ENCODE measurements at regions not wholly inside any gene's neighbourhood (a gene's known extent, or its start where the extent isn't known, plus 50 kb on each side); places are given as distances from the start of the nearest gene placed in this dataset.

DNA sequence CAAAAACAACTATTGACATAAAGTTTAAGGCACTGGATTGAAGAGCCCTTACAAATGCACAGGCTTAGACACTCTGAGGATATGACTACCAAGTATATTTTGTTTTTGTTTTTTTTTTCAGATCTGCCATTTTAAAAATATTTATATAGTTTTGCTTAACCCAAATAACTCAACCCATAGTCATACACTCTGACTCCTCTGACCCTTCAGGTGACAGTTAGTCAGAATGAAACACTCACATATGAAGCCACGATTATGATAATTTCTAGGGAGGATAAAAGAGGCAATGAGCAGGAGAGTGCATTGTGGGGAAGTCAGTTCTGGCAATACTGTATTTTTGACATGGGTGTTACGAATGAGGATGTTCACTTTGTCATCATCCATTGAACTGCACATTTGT is 774.7 kb downstream of the MECOM start:
- H3K9me3 ChIP-seq (replicated peaks; ENCODE audit: low read length): no peaks in the 10 kb centered on the region
- H3K4me3 ChIP-seq (ENCODE audit: low read length): no peak overlapping the region
- no peaks in the 10 kb centered on the region for H3K36me3 ChIP-seq (ENCODE audit: insufficient read depth, low read length)
- H3K27me3 ChIP-seq (ENCODE audit: control insufficient read depth, insufficient read depth, low read length): no peaks in the 10 kb centered on the region
- peaks cover 27% of the 10 kb centered on the region for H3K4me1 ChIP-seq (ENCODE audit: control insufficient read depth, insufficient read depth, low read length)
- H3K9ac ChIP-seq (ENCODE audit: low read depth, low read length): no peak overlapping the region
- H3K4me2 ChIP-seq (ENCODE audit: low read length): no peak overlapping the region

DNA sequence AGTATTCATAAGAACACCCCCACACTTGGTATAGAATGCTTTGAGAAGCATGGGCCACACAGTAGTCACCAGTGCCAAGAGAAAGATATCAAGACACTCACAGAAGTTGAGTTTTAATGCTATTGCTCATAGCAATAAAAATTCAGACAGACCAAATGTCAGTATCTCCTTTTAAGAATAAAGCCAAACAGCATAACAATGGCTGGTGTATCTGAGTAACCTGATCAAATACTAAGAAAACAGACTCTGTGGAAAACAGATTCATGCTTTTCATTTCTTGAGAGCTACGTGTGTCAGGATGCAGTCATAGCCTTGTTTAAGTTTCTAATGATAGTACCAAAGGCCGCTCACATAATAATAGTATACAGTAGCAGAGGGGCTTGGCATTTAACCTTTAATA is 778.5 kb downstream of the MECOM start:
- Histone ChIP-seq H3K27me3 (ENCODE audit: control insufficient read depth, insufficient read depth, low read length) (no peaks in the 10 kb centered on the region), H3K4me2 (ENCODE audit: low read length) (peak overlapping the region; percentile 67), H3K9ac (ENCODE audit: low read depth, low read length) (peak overlapping the region; percentile 54), H3K4me3 (ENCODE audit: low read length) (peak overlapping the region; percentile 25), H3K9me3 (replicated peaks; ENCODE audit: low read length) (no peaks in the 10 kb centered on the region), H3K4me1 (ENCODE audit: control insufficient read depth, insufficient read depth, low read length) (peaks cover 41% of the 10 kb centered on the region), H3K36me3 (ENCODE audit: insufficient read depth, low read length) (no peaks in the 10 kb centered on the region)

DNA sequence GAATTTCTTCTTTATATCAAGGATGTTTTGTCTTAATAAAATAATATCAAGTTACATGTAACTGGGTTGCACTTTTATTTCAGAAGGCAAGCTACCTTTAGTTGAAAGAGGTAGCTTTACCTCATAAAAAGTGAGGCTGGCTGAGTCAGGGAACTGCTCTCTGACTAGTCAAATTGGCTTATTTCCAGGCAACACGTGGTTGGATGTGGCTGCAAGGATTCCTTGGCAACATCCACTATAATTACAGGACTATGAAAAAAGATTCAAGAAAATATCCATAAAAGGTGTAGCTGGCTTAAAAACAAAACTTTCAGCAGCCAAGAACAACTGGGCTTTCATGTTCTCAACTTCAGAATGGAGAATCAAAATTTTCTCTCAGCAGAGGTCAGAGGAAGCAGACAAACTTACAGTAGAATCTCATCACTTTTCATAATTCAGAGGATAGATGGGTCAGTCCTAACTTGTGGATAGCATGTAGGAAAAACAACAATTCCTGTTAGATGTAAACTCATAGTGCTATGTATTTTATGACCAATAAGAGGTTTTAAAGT is 779.1 kb downstream of the MECOM start:
- Histone ChIP-seq H3K4me3 (ENCODE audit: low read length) (peak overlapping the region; percentile 25), H3K27me3 (ENCODE audit: control insufficient read depth, insufficient read depth, low read length) (no peaks in the 10 kb centered on the region), H3K9me3 (replicated peaks; ENCODE audit: low read length) (no peaks in the 10 kb centered on the region), H3K36me3 (ENCODE audit: insufficient read depth, low read length) (no peaks in the 10 kb centered on the region), H3K4me1 (ENCODE audit: control insufficient read depth, insufficient read depth, low read length) (peaks cover 41% of the 10 kb centered on the region), H3K4me2 (ENCODE audit: low read length) (peak overlapping the region; percentile 67), H3K9ac (ENCODE audit: low read depth, low read length) (peak overlapping the region; percentile 54)

DNA sequence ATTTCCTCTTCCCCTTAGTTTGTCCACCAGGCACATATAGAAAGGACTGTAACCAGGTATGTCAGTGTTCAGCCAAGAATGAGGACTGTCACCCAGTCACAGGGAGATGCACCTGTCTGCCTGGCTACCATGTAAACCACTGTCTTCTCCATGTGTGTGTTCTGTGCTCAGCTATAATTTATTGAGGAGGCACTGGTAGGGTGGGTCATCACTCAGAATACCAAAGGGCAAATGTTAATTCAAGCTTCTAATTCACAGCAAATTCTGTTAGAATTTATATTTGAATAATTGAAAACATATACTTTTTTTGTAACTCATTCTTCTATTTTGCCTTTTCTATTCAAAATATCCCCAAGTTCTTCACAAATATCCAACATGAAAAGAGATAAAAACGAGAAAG is 780.4 kb downstream of the MECOM start:
- Histone ChIP-seq H3K9ac (ENCODE audit: low read depth, low read length) (no peak overlapping the region), H3K27me3 (ENCODE audit: control insufficient read depth, insufficient read depth, low read length) (no peaks in the 10 kb centered on the region), H3K4me1 (ENCODE audit: control insufficient read depth, insufficient read depth, low read length) (peaks cover 42% of the 10 kb centered on the region), H3K4me2 (ENCODE audit: low read length) (no peak overlapping the region), H3K36me3 (ENCODE audit: insufficient read depth, low read length) (no peaks in the 10 kb centered on the region), H3K9me3 (replicated peaks; ENCODE audit: low read length) (no peaks in the 10 kb centered on the region), H3K4me3 (ENCODE audit: low read length) (no peak overlapping the region)

DNA sequence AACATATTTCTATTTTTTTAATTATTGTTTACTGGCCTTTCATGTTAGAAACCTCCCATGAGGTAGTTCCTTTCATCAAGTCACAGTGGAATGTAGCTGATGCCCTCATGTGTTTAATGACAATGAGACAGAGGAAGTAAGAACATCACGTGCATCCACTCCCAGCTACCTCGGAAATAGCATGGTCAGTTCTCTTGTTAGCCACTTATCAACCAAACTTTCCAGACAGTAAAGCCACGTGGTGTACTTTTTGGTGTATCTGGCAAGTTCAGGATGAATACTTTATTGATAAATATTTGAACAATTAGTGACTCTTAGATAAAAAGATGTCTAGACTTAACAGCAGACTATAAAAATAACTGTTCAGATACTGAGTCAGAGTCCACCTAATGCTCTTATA is 781.7 kb downstream of the MECOM start:
- no peak overlapping the region for H3K4me3 ChIP-seq (ENCODE audit: low read length)
- H3K4me1 ChIP-seq (ENCODE audit: control insufficient read depth, insufficient read depth, low read length): peaks cover 43% of the 10 kb centered on the region
- H3K27me3 ChIP-seq (ENCODE audit: control insufficient read depth, insufficient read depth, low read length): no peaks in the 10 kb centered on the region
- H3K9me3 ChIP-seq (replicated peaks; ENCODE audit: low read length): no peaks in the 10 kb centered on the region
- no peak overlapping the region for H3K9ac ChIP-seq (ENCODE audit: low read depth, low read length)
- H3K36me3 ChIP-seq (ENCODE audit: insufficient read depth, low read length): no peaks in the 10 kb centered on the region
- no peak overlapping the region for H3K4me2 ChIP-seq (ENCODE audit: low read length)

DNA sequence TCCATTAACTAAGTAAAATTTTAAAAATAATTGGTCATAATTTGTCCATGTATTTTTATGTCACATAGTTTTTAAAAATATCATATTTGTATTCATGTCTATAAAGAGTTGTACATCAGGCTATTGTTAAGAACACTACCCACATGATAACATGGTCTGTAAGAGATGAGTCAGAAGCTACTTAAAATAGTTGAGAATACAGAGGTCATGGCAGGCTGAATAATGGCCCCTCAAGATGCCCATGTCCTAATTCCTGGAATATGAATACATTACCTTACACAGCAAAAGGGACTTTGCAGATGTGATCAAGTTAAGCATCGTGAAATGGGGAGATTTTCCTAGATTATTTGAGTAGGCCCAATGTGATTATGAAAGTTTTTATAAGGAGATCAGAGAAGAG is 782.9 kb upstream of the GOLIM4 start:
- Histone ChIP-seq H3K36me3 (ENCODE audit: insufficient read depth, low read length) (no peaks in the 10 kb centered on the region), H3K9ac (ENCODE audit: low read depth, low read length) (no peak overlapping the region), H3K4me3 (ENCODE audit: low read length) (no peak overlapping the region), H3K9me3 (replicated peaks; ENCODE audit: low read length) (no peaks in the 10 kb centered on the region), H3K4me2 (ENCODE audit: low read length) (no peak overlapping the region), H3K27me3 (ENCODE audit: control insufficient read depth, insufficient read depth, low read length) (no peaks in the 10 kb centered on the region), H3K4me1 (ENCODE audit: control insufficient read depth, insufficient read depth, low read length) (peaks cover 25% of the 10 kb centered on the region)

DNA sequence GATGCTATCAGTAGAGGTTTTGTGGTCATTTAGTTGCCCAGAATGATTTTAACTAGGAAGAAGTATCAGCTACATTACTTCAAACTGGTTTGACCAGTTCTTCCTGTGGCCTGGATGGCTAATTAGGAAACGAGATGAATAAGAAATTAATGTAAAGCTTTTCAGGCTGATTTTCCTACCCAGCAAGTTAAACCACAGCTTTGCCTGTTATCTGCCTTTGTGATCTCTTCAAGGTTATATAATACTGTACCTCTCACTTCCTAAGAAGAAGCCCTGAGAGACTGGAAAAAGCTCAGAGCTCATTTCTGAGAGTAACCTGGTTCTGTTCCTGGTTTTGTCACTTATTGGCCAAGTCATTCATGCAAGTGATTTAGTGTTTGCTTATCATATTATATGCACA is 782.2 kb upstream of the GOLIM4 start:
- no peak overlapping the region for H3K9ac ChIP-seq (ENCODE audit: low read depth, low read length)

DNA sequence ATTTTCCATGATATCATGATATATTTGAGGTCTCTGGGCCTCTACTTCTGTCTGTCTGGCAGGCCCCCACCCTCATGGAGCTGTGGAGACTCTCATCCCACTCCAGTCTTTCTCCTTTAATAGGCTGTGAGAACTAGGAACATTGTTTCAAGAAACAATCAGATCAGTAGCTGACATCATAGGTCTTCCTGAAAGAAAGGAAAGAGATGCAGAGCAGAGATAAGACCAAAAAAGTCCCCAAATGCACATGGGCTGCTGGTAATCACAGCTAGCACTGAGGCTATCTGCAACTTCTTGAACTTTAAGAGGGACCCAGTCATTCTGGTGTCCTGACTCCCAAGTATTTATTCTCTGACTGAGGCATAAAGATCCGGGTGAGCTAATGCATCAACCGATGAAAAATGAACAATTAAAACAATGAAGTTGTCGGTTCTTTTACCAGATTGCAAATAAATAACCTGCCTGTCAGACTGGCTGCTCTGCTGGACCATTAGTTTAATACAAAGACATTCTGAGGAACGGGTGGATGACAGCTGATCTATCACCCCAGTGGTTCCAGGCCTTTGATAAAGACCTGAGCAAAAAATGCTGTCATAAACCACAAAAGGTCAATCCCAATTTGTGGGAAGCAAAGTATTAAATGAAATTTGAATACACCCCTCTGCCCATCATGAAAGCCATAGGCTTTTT is 780.8 kb upstream of the GOLIM4 start:
- Histone ChIP-seq H3K4me2 (ENCODE audit: low read length) (no peak overlapping the region), H3K9ac (ENCODE audit: low read depth, low read length) (no peak overlapping the region), H3K27me3 (ENCODE audit: control insufficient read depth, insufficient read depth, low read length) (no peaks in the 10 kb centered on the region), H3K36me3 (ENCODE audit: insufficient read depth, low read length) (no peaks in the 10 kb centered on the region), H3K4me1 (ENCODE audit: control insufficient read depth, insufficient read depth, low read length) (peaks cover 14% of the 10 kb centered on the region), H3K9me3 (replicated peaks; ENCODE audit: low read length) (no peaks in the 10 kb centered on the region), H3K4me3 (ENCODE audit: low read length) (no peak overlapping the region)

More for the DNA sequence above, 782.2 kb upstream of the GOLIM4 start:
- peaks cover 23% of the 10 kb centered on the region for H3K4me1 ChIP-seq (ENCODE audit: control insufficient read depth, insufficient read depth, low read length)
- no peaks in the 10 kb centered on the region for H3K36me3 ChIP-seq (ENCODE audit: insufficient read depth, low read length)
- no peak overlapping the region for H3K4me2 ChIP-seq (ENCODE audit: low read length)
- H3K4me3 ChIP-seq (ENCODE audit: low read length): no peak overlapping the region
- H3K27me3 ChIP-seq (ENCODE audit: control insufficient read depth, insufficient read depth, low read length): no peaks in the 10 kb centered on the region
- no peaks in the 10 kb centered on the region for H3K9me3 ChIP-seq (replicated peaks; ENCODE audit: low read length)

DNA sequence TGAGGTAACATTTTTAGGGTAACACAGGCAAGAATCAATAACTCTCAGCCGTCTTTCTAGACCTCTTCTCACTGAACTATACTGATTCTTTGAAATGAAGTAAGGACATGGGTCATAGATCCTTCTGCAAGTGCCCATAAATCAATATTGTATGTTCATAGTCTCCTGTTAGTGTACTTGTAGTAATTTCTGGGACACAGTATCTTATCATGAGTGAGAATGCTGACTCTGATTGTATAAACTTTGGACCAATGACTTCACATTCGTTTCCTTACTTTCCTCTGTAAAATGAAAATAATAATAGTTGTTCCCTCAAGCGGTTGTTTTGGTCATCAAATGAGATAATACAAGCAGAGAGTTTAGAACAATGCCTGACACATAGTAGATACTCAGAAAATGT is 777.1 kb upstream of the GOLIM4 start:
- Histone ChIP-seq H3K4me3 (ENCODE audit: low read length) (no peak overlapping the region), H3K4me2 (ENCODE audit: low read length) (no peak overlapping the region), H3K36me3 (ENCODE audit: insufficient read depth, low read length) (no peaks in the 10 kb centered on the region), H3K9ac (ENCODE audit: low read depth, low read length) (no peak overlapping the region), H3K27me3 (ENCODE audit: control insufficient read depth, insufficient read depth, low read length) (no peaks in the 10 kb centered on the region), H3K9me3 (replicated peaks; ENCODE audit: low read length) (no peaks in the 10 kb centered on the region), H3K4me1 (ENCODE audit: control insufficient read depth, insufficient read depth, low read length) (peaks cover 4% of the 10 kb centered on the region)

DNA sequence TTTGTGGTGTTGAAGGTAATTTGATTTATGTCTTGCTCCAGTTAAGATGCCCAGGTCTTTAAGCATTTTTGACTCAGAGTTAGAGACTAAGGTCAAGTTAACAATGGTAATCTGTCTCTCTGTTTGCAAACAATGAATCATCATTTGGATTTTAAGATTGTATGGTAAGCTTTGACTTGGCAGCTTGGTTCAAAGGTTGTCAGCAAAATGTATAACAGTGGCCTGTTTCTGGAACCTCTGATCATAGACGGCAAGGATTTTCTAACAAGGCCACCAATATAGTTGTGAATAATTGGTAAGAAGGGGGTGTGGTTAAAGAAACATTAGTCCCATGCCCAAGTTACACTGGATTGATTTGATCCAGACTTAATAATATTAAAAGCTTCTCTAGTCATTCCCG is 775.2 kb upstream of the GOLIM4 start:
- Histone ChIP-seq H3K27me3 (ENCODE audit: control insufficient read depth, insufficient read depth, low read length) (no peaks in the 10 kb centered on the region), H3K4me1 (ENCODE audit: control insufficient read depth, insufficient read depth, low read length) (peaks cover 4% of the 10 kb centered on the region), H3K36me3 (ENCODE audit: insufficient read depth, low read length) (no peaks in the 10 kb centered on the region), H3K9ac (ENCODE audit: low read depth, low read length) (no peak overlapping the region), H3K4me3 (ENCODE audit: low read length) (no peak overlapping the region), H3K9me3 (replicated peaks; ENCODE audit: low read length) (no peaks in the 10 kb centered on the region), H3K4me2 (ENCODE audit: low read length) (no peak overlapping the region)

DNA sequence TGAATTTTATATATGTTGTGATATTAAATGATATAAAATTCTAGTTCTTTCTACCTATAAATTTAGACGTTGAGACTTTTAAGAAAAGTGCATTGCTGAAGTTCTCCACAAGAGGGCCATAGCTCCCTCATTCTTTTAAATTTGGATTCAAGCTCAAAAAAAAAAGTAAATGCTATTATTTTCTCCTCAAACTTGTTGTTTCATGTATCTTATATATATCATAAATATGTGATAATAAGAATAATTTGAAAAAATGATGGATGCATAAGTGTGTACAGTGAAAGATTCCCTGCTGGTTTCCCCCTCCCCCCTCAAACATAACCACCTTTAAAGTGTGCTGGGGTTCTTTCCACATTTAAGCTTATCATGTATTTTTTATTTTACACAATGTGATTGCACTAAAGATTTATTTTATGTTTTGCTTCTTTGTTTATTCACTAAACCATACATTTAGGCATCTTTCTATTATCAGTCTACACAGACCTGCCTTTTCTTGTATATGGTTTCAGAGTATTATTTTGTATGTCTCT is 769.4 kb upstream of the GOLIM4 start:
- Histone ChIP-seq H3K4me3 (ENCODE audit: low read length) (no peak overlapping the region), H3K9me3 (replicated peaks; ENCODE audit: low read length) (no peaks in the 10 kb centered on the region), H3K36me3 (ENCODE audit: insufficient read depth, low read length) (no peaks in the 10 kb centered on the region), H3K4me1 (ENCODE audit: control insufficient read depth, insufficient read depth, low read length) (no peaks in the 10 kb centered on the region), H3K27me3 (ENCODE audit: control insufficient read depth, insufficient read depth, low read length) (no peaks in the 10 kb centered on the region), H3K9ac (ENCODE audit: low read depth, low read length) (no peak overlapping the region), H3K4me2 (ENCODE audit: low read length) (no peak overlapping the region)

Data from skeletal muscle satellite cell (primary cell).